OCI-LY7 (cell line): ENCODE measurements at regions not wholly inside any gene's neighbourhood (a gene's known extent, or its start where the extent isn't known, plus 50 kb on each side); places are given as distances from the start of the nearest gene placed in this dataset.

ENCODE experiments used
- BruUV-seq: library from RNA; stranded (reverse); fragments of 400-500 nt; replicated peaks from 2 replicates; lab custom pipeline; 2021; lab: Mats Ljungman, UMichigan
- CTCF ChIA-PET: fragments of 300-600 bp; sonication (Branson Sonifier 250); formaldehyde crosslinking; loops from one replicate; lab custom pipeline; 2022; ENCODE audit warnings: antibody characterized with exemption; ENCODE audit not compliant: unreplicated experiment; lab: Charles Lee
- POLR2A ChIA-PET: fragments of 300-600 bp; sonication (Branson Sonifier 250); formaldehyde crosslinking; loops from one replicate; lab custom pipeline; 2022; ENCODE audit warnings: antibody characterized with exemption; lab: Charles Lee
- DNase-seq: peaks from one replicate; pipeline ENCODE4 v3.0.0-alpha.2; 2015; ENCODE audit warnings: low spot score
- H2AFZ ChIP-seq: fragments of 200-600 bp; sonication (generic), shearing (Covaris generic); 2 replicates; pipeline ENCODE4 v1.6.1; 2014; ENCODE audit warnings: mild to moderate bottlenecking, antibody characterized with exemption, low read length, moderate library complexity
- H3K27ac ChIP-seq: fragments of 200-600 bp; sonication (generic); 2 replicates; pipeline ENCODE4 v1.5.1; 2014; ENCODE audit warnings: mixed run types, low read depth, mild to moderate bottlenecking, moderate library complexity, low read length, inconsistent platforms; ENCODE audit not compliant: poor library complexity, severe bottlenecking
- H3K36me3 ChIP-seq: fragments of 200-600 bp; sonication (generic); 2 replicates; pipeline ENCODE4 v1.6.1; 2014; ENCODE audit warnings: mild to moderate bottlenecking, antibody characterized with exemption, low read length, moderate library complexity, mixed read lengths; ENCODE audit not compliant: insufficient read depth
- H3K4me1 ChIP-seq: fragments of 200-600 bp; sonication (generic); 2 replicates; pipeline ENCODE4 v1.5.1; 2014; ENCODE audit warnings: mild to moderate bottlenecking, low read length; ENCODE audit not compliant: insufficient read depth, poor library complexity, severe bottlenecking
- H3K4me2 ChIP-seq: fragments of 200-600 bp; sonication (generic); 2 replicates; pipeline ENCODE4 v1.6.1; 2014; ENCODE audit warnings: mild to moderate bottlenecking, low read length
- H3K4me3 ChIP-seq: fragments of 200-600 bp; sonication (generic); 2 replicates; pipeline ENCODE4 v1.5.1; 2014; ENCODE audit warnings: mild to moderate bottlenecking, low read depth, low read length; ENCODE audit not compliant: poor library complexity, severe bottlenecking
- H3K79me2 ChIP-seq: fragments of 200-600 bp; sonication (generic); 2 replicates; pipeline ENCODE4 v1.6.1; 2016; ENCODE audit warnings: low read depth, mild to moderate bottlenecking, low read length, moderate library complexity, mixed read lengths; ENCODE audit not compliant: insufficient read depth
- H3K9me2 ChIP-seq: fragments of 200-600 bp; sonication (generic); 2 replicates; pipeline ENCODE4 v1.6.1; 2016; ENCODE audit warnings: mild to moderate bottlenecking, low read length, mixed read lengths; ENCODE audit not compliant: insufficient read depth
- H3K9me3 ChIP-seq: fragments of 200-600 bp; sonication (generic); 2 replicates; pipeline ENCODE4 v1.6.1; 2014; ENCODE audit warnings: mild to moderate bottlenecking, mixed run types, low read length, mixed read lengths
- H4K20me1 ChIP-seq: fragments of 200-600 bp; sonication (generic); 2 replicates; pipeline ENCODE4 v1.6.1; 2014; ENCODE audit warnings: mild to moderate bottlenecking, antibody characterized with exemption, low read length, moderate library complexity, mixed read lengths; ENCODE audit not compliant: insufficient read depth
- EZH2phosphoT487 ChIP-seq: fragments of 200-600 bp; sonication (generic); IDR thresholded peaks from 2 replicates; pipeline ENCODE4 v1.6.1; 2018; ENCODE audit warnings: low read depth, borderline replicate concordance, mild to moderate bottlenecking, mixed run types, antibody characterized with exemption, low read length, moderate library complexity, mixed read lengths
- intact Hi-C: fragments of 100-400 bp; cut with micrococcal nuclease; formaldehyde crosslinking; loops from one replicate; pipeline ENCODE4 v1.10.0; 2022; ENCODE audit not compliant: unreplicated experiment
- TF ChIP-seq, protein P1 (sequence below): fragments of 200-600 bp; sonication (generic); conservative IDR thresholded peaks from 2 replicates; pipeline ENCODE4 v1.5.1; 2014; ENCODE audit warnings: mild to moderate bottlenecking, antibody characterized with exemption, low read length, moderate library complexity, mixed read lengths

DNA sequence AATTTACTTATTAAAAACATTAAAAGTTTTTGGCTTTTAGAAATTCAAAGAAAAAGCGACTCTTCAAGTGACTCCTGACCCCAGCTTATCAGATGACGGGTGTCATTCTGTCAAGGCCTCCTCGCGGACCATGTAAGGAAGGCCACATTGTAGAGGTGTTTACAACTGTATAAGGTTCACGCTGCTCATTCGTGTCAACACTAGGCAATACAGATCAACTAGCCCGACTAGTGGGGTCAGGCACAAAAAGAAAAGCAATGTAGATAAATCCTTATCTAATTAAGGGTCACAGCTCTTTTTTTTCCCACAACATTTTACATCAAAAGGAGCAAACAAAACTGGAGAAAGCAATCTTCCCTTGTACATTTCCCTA lies 207.5 kb upstream of the NR2F2 start:
- Histone ChIP-seq H3K9me2 (no peaks in the 10 kb centered on the region), H3K9me3 (no peaks in the 10 kb centered on the region), H3K36me3 (no peaks in the 10 kb centered on the region), H3K79me2 (no peaks in the 10 kb centered on the region), H3K27ac (no peak overlapping the region), H3K4me1 (no peaks in the 10 kb centered on the region), H2AFZ (no peak overlapping the region), H3K4me3 (no peak overlapping the region), H4K20me1 (no peaks in the 10 kb centered on the region), H3K4me2 (no peak overlapping the region)
- no peak for TF ChIP-seq EZH2phosphoT487
- TF ChIP-seq, protein P1, sequence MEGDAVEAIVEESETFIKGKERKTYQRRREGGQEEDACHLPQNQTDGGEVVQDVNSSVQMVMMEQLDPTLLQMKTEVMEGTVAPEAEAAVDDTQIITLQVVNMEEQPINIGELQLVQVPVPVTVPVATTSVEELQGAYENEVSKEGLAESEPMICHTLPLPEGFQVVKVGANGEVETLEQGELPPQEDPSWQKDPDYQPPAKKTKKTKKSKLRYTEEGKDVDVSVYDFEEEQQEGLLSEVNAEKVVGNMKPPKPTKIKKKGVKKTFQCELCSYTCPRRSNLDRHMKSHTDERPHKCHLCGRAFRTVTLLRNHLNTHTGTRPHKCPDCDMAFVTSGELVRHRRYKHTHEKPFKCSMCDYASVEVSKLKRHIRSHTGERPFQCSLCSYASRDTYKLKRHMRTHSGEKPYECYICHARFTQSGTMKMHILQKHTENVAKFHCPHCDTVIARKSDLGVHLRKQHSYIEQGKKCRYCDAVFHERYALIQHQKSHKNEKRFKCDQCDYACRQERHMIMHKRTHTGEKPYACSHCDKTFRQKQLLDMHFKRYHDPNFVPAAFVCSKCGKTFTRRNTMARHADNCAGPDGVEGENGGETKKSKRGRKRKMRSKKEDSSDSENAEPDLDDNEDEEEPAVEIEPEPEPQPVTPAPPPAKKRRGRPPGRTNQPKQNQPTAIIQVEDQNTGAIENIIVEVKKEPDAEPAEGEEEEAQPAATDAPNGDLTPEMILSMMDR: no peak
- no TSS peak for BruUV-seq
- intact Hi-C loops: no loop called here
- no peak for DNase-seq
- ChIA-PET CTCF (interaction anchor here (1.0 kb wide), 1 partner anchor 30 kb away, joined by 3 read pairs; no protein-coding TSS in a partner anchor), POLR2A (interaction anchor here (0.7 to 1.2 kb wide), 3 partner anchors 9 to 21 kb away, joined by 3 read pairs; no protein-coding TSS in a partner anchor)

DNA sequence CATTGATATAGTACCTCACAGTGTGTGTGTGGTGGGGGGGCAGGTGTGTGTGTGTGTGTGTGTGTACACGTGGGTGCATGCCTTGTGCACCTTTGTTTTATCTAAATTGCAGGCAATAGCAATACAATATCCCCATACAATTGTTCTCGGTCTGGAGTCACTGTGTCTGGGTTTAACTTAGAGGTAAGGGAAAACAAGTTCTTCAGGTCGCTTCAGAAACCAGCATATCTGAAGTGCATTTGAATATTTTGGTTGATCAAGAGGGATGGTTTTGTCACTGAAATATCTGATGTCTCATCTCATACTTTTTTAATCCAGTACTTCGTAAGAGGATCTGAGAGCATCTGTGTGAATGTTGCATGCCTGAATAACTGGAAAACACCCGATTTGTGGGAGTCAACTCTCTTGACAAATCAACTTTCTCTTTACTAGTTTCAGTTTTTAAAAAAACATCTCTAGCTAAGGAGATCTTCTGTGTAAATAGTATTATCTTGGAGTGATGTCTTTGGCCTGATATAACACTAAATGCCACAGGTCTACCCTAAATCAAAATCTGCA lies 206.8 kb upstream of the NR2F2 start:
- H3K79me2 ChIP-seq: no peaks in the 10 kb centered on the region
- H3K4me1 ChIP-seq: no peaks in the 10 kb centered on the region
- no peaks in the 10 kb centered on the region for H4K20me1 ChIP-seq
- ChIA-PET POLR2A (interaction anchor here (0.7 to 1.2 kb wide), 3 partner anchors 9 to 259 kb away, joined by 3 read pairs; no protein-coding TSS in a partner anchor), CTCF (interaction anchor here (1.0 kb wide), 1 partner anchor 30 kb away, joined by 3 read pairs; no protein-coding TSS in a partner anchor)
- H3K9me3 ChIP-seq: no peaks in the 10 kb centered on the region
- H2AFZ ChIP-seq: no peak overlapping the region
- no peaks in the 10 kb centered on the region for H3K9me2 ChIP-seq
- TF ChIP-seq, protein P1: no peak
- TF ChIP-seq EZH2phosphoT487: no peak
- DNase-seq: no peak
- intact Hi-C loops: no loop called here
- no peak overlapping the region for H3K27ac ChIP-seq
- no TSS peak for BruUV-seq
- no peaks in the 10 kb centered on the region for H3K36me3 ChIP-seq
- H3K4me2 ChIP-seq: no peak overlapping the region
- no peak overlapping the region for H3K4me3 ChIP-seq

DNA sequence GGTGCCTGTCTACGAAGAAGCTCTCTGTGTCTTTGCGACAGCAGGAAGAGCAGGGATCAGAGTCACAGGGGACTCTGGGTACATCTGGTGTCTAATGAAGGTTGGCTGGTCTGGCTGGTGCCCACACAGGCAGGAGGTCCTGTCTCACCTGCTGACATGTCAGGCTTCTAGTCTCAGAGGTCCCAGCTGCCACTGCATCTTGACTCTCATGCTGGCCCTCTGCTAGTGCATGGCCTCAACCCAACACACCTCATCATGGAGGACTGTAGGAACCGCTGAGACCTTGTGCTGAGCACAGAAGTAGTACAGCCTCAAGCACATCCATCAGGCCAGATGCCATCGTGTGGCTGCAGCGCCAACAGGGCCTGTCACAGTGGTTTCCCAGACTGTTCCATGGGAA lies 206.1 kb upstream of the NR2F2 start:
- ChIA-PET CTCF (no interaction called here), POLR2A (interaction anchor here (0.7 kb wide), 1 partner anchor 259 kb away, joined by 3 read pairs; no protein-coding TSS in a partner anchor)
- H3K9me2 ChIP-seq: no peaks in the 10 kb centered on the region
- H3K9me3 ChIP-seq: no peaks in the 10 kb centered on the region
- no peaks in the 10 kb centered on the region for H3K36me3 ChIP-seq
- no peak overlapping the region for H3K4me2 ChIP-seq
- no peaks in the 10 kb centered on the region for H4K20me1 ChIP-seq
- H3K79me2 ChIP-seq: no peaks in the 10 kb centered on the region
- no peak overlapping the region for H2AFZ ChIP-seq
- BruUV-seq: no TSS peak
- H3K4me3 ChIP-seq: no peak overlapping the region
- no peaks in the 10 kb centered on the region for H3K4me1 ChIP-seq
- DNase-seq: no peak
- intact Hi-C loops: no loop called here
- no peak overlapping the region for H3K27ac ChIP-seq
- TF ChIP-seq EZH2phosphoT487: no peak
- TF ChIP-seq, protein P1: no peak
